HCT116 (cell line): ENCODE measurements at regions not wholly inside any gene's neighbourhood (a gene's known extent, or its start where the extent isn't known, plus 50 kb on each side); places are given as distances from the start of the nearest gene placed in this dataset.

Source experiments
- ATAC-seq: fragments of 200-7000 bp; cut with Tn5 transposase; 2 replicates; pipeline ENCODE4 v1.9.1; 2020; ENCODE audit warnings: mild to moderate bottlenecking, moderate library complexity
- BruUV-seq: library from RNA; stranded (reverse); fragments of 400-500 nt; replicated peaks from 2 replicates; lab custom pipeline; 2021; lab: Mats Ljungman, UMichigan
- CTCF ChIA-PET: fragments of 300-600 bp; sonication (Branson Sonifier 250); formaldehyde crosslinking; loops from one replicate; lab custom pipeline; 2021; ENCODE audit warnings: antibody characterized with exemption; lab: Charles Lee
- POLR2A ChIA-PET: fragments of 300-600, 350-600 bp; sonication (Branson Sonifier 250); formaldehyde crosslinking; loops from one replicate; lab custom pipeline; 2021; ENCODE audit warnings: antibody characterized with exemption; lab: Charles Lee
- RAD21 ChIA-PET, 2 experiments: fragments of 300-600 bp; sonication (Branson Sonifier 250); formaldehyde crosslinking; loops; one replicate each; lab custom pipeline; 2023; ENCODE audit warnings: low total read pairs in 2 of 2; ENCODE audit not compliant: uncharacterized antibody in 2 of 2, unreplicated experiment in 2 of 2, low non-redundant PET in 1 of 2; lab: Charles Lee
- DNase-seq: peaks from one replicate; pipeline ENCODE4 v3.0.0-alpha.2; 2010; ENCODE audit warnings: low read depth, low spot score
- H2AFZ ChIP-seq: fragments of 200-600 bp; shearing (Covaris generic), sonication (generic); 2 replicates; pipeline ENCODE4 v1.6.1; 2017; ENCODE audit warnings: low read depth, mixed run types, mixed read lengths, antibody characterized with exemption, low read length; ENCODE audit not compliant: poor library complexity, severe bottlenecking
- H3K27ac ChIP-seq: 2 replicates; pipeline ENCODE4 v1.5.1; 2012; ENCODE audit warnings: low read depth, low read length
- H3K27me3 ChIP-seq: fragments of 200-600 bp; sonication (generic); 2 replicates; pipeline ENCODE4 v1.6.1; 2016; ENCODE audit warnings: mixed run types, low read length, mixed read lengths; ENCODE audit not compliant: insufficient read depth
- H3K36me3 ChIP-seq, 2 experiments: fragments of 200-500 bp in 1 of 2; fragments of 200-600 bp in 1 of 2; sonication (Bioruptor generic) in 1 of 2; sonication (generic) in 1 of 2; 2 replicates each; pipeline versions ENCODE4 v1.5.1 to v1.6.1; 2014 to 2016; ENCODE audit warnings: low read length in 2 of 2, inconsistent platforms in 1 of 2, mixed read lengths in 1 of 2, mixed run types in 1 of 2; ENCODE audit not compliant: insufficient read depth in 2 of 2, control insufficient read depth in 1 of 2
- H3K4me1 ChIP-seq, 2 experiments: fragments of 200-600 bp in 1 of 2; sonication (generic) in 1 of 2; 2 replicates each; pipeline versions ENCODE4 v1.5.1 to v1.6.1; 2012 to 2017; ENCODE audit warnings: low read length in 2 of 2, inconsistent platforms in 1 of 2, mild to moderate bottlenecking in 1 of 2, mixed read lengths in 1 of 2, mixed run types in 1 of 2, moderate library complexity in 1 of 2; ENCODE audit not compliant: insufficient read depth in 2 of 2, control insufficient read depth in 1 of 2
- H3K4me2 ChIP-seq: fragments of 200-600 bp; sonication (generic); 2 replicates; pipeline ENCODE4 v1.6.1; 2017; ENCODE audit warnings: mixed run types, low read length, mixed read lengths
- H3K4me3 ChIP-seq, 2 experiments: fragments of 200-600 bp in 1 of 2; sonication (generic) in 1 of 2; replicated peaks in 1 of 2; 2 replicates each; pipeline ENCODE4 v1.5.1; 2011 to 2016; ENCODE audit warnings: low read length in 2 of 2, control low read depth in 1 of 2, low read depth in 1 of 2, mild to moderate bottlenecking in 1 of 2, mixed read lengths in 1 of 2, mixed run types in 1 of 2
- H3K79me2 ChIP-seq: fragments of 200-600 bp; sonication (generic); 2 replicates; pipeline ENCODE4 v1.6.1; 2017; ENCODE audit warnings: mild to moderate bottlenecking, mixed run types, low read length, moderate library complexity, mixed read lengths; ENCODE audit not compliant: insufficient read depth
- H3K9ac ChIP-seq: fragments of 200-600 bp; sonication (generic); 2 replicates; pipeline ENCODE4 v1.6.1; 2016; ENCODE audit warnings: low read length, mixed read lengths
- H3K9me2 ChIP-seq: fragments of 200-600 bp; sonication (generic), shearing (Covaris generic); 2 replicates; pipeline ENCODE4 v1.6.1; 2017; ENCODE audit warnings: mixed run types, mild to moderate bottlenecking, moderate library complexity; ENCODE audit not compliant: insufficient read depth
- H3K9me3 ChIP-seq, 2 experiments: fragments of 200-500 bp in 1 of 2; fragments of 200-600 bp in 1 of 2; sonication (Bioruptor generic) in 1 of 2; sonication (generic) in 1 of 2; 2 replicates each; pipeline ENCODE4 v1.6.1; 2014 to 2017; ENCODE audit warnings: low read length in 2 of 2, mixed read lengths in 2 of 2, inconsistent platforms in 1 of 2, low read depth in 1 of 2, mild to moderate bottlenecking in 1 of 2, mixed run types in 1 of 2, moderate library complexity in 1 of 2; ENCODE audit not compliant: control insufficient read depth in 1 of 2, insufficient read depth in 1 of 2
- H4K20me1 ChIP-seq: fragments of 200-600 bp; sonication (generic), shearing (Covaris generic); 2 replicates; pipeline ENCODE4 v1.6.1; 2017; ENCODE audit warnings: mixed run types, mild to moderate bottlenecking, moderate library complexity; ENCODE audit not compliant: insufficient read depth
- CBX3 ChIP-seq: IDR thresholded peaks from 2 replicates; pipeline ENCODE4 v1.6.1; 2012; ENCODE audit warnings: low read depth
- EGR1 ChIP-seq: IDR thresholded peaks from 2 replicates; pipeline ENCODE4 v1.6.1; 2012; ENCODE audit warnings: low read depth
- ELF1 ChIP-seq: IDR thresholded peaks from 2 replicates; pipeline ENCODE4 v1.6.1; 2012; ENCODE audit warnings: low read depth, borderline replicate concordance
- FOSL1 ChIP-seq: IDR thresholded peaks from 2 replicates; pipeline ENCODE4 v1.6.1; 2012; ENCODE audit warnings: low read depth
- JUND ChIP-seq: IDR thresholded peaks from 2 replicates; pipeline ENCODE4 v1.6.1; 2012
- POLR2AphosphoS5 ChIP-seq: IDR thresholded peaks from 2 replicates; pipeline ENCODE4 v1.6.1; 2011; ENCODE audit warnings: mild to moderate bottlenecking, low read depth, low read length, moderate library complexity
- SIN3A ChIP-seq: IDR thresholded peaks from 2 replicates; pipeline ENCODE4 v1.6.1; 2012; ENCODE audit warnings: low read depth
- SP1 ChIP-seq: IDR thresholded peaks from 2 replicates; pipeline ENCODE4 v1.6.1; 2012; ENCODE audit warnings: low read depth
- SRF ChIP-seq: IDR thresholded peaks from 2 replicates; pipeline ENCODE4 v1.6.1; 2012; ENCODE audit warnings: low read depth
- TCF7L2 ChIP-seq: IDR thresholded peaks from 2 replicates; pipeline ENCODE4 v1.7.0; 2011; ENCODE audit warnings: borderline replicate concordance, inconsistent platforms; ENCODE audit not compliant: insufficient read depth, insufficient read length; ENCODE audit errors: extremely low read depth
- ZFX ChIP-seq: fragments of 450-650 bp; IDR thresholded peaks from 2 replicates; pipeline ENCODE4 v1.6.1; 2017
- intact Hi-C: fragments of 100-400 bp; cut with micrococcal nuclease; formaldehyde crosslinking; loops from 2 replicates; pipeline ENCODE4 v1.10.0; 2022
- TF ChIP-seq, protein P1 (sequence below): IDR thresholded peaks from 2 replicates; pipeline ENCODE4 v1.6.1; 2011; ENCODE audit warnings: mild to moderate bottlenecking, low read length, moderate library complexity; ENCODE audit not compliant: insufficient replicate concordance; ENCODE audit errors: extremely low read depth
- TF ChIP-seq, protein P2 (sequence below): IDR thresholded peaks from 2 replicates; pipeline ENCODE4 v1.6.1; 2012
- TF ChIP-seq, protein P3 (sequence below): IDR thresholded peaks from 2 replicates; pipeline ENCODE4 v1.6.1; 2012; ENCODE audit warnings: low read depth
- TF ChIP-seq, protein P4 (sequence below): IDR thresholded peaks from 2 replicates; pipeline ENCODE4 v1.6.1; 2012

DNA sequence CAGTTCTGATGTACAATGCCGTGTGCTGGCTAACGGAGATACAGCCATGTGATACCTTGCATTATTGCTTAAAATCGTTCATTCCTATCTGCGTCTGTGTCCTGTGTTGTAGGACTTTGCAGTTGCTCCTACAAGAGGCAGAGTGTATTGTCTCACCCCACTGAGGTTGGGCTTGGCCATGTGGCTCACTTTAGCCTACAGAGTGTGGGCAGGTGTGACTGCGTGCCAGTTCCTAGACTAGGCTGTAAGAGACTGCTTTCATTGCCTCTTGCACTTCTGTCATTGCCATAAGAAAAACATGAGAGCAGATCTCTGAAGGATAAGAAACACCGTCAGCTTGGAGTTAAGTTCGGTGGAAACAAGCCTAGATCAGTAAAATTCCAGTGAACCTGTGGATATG lies 197.7 kb upstream of the CRY1 start (continued):
- TF ChIP-seq, protein P1, sequence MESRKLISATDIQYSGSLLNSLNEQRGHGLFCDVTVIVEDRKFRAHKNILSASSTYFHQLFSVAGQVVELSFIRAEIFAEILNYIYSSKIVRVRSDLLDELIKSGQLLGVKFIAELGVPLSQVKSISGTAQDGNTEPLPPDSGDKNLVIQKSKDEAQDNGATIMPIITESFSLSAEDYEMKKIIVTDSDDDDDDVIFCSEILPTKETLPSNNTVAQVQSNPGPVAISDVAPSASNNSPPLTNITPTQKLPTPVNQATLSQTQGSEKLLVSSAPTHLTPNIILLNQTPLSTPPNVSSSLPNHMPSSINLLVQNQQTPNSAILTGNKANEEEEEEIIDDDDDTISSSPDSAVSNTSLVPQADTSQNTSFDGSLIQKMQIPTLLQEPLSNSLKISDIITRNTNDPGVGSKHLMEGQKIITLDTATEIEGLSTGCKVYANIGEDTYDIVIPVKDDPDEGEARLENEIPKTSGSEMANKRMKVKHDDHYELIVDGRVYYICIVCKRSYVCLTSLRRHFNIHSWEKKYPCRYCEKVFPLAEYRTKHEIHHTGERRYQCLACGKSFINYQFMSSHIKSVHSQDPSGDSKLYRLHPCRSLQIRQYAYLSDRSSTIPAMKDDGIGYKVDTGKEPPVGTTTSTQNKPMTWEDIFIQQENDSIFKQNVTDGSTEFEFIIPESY = no peak

DNA sequence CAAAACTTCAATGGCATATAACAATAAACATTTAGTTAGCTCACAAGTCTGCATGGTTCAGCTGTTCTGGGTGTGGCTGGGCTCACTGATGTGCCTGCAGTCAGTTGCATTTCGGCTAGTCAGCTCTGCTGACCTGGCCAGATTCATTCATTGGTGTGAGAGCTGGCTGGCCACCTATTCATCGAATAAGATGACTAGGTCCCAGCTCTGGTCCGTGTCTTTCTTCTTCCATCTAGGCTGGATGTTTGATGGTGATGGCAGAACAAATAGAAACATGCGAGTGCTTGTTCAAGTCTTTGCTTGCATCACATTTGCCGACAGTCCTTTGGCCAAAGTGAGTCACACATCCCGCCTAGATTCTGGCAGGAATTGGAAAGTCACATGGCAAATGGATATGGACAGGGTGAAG lies 203.3 kb upstream of the CRY1 start:
- H3K27ac ChIP-seq = no peak overlapping the region

More for the DNA sequence above, 203.3 kb upstream of the CRY1 start:
- ATAC-seq (no peak), DNase-seq (no peak)
- BruUV-seq = no TSS peak
- no peaks in the 10 kb centered on the region for H3K27me3 ChIP-seq
- peaks cover 0 to 17% of the 10 kb centered on the region in 2 experiments; a peak in 2 of 4 replicates for H3K4me1 ChIP-seq
- ChIA-PET RAD21 (no interaction called here), POLR2A (no interaction called here), CTCF (interaction anchor here (0.7 kb wide), 1 partner anchor 163 kb away, joined by 3 read pairs; no protein-coding TSS in a partner anchor)
- intact Hi-C loops = no loop called here
- no peak overlapping the region for H3K4me3 ChIP-seq
- no peaks in the 10 kb centered on the region for H4K20me1 ChIP-seq
- no peaks in the 10 kb centered on the region for H3K9me2 ChIP-seq
- TF ChIP-seq ZFX (no peak), POLR2AphosphoS5 (no peak), FOSL1 (no peak), TCF7L2 (no peak), CBX3 (no peak), JUND (no peak), EGR1 (no peak), SIN3A (no peak), SRF (no peak), SP1 (no peak), ELF1 (no peak)
- TF ChIP-seq, protein P2, sequence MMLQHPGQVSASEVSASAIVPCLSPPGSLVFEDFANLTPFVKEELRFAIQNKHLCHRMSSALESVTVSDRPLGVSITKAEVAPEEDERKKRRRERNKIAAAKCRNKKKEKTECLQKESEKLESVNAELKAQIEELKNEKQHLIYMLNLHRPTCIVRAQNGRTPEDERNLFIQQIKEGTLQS = no peak
- TF ChIP-seq, protein P3, sequence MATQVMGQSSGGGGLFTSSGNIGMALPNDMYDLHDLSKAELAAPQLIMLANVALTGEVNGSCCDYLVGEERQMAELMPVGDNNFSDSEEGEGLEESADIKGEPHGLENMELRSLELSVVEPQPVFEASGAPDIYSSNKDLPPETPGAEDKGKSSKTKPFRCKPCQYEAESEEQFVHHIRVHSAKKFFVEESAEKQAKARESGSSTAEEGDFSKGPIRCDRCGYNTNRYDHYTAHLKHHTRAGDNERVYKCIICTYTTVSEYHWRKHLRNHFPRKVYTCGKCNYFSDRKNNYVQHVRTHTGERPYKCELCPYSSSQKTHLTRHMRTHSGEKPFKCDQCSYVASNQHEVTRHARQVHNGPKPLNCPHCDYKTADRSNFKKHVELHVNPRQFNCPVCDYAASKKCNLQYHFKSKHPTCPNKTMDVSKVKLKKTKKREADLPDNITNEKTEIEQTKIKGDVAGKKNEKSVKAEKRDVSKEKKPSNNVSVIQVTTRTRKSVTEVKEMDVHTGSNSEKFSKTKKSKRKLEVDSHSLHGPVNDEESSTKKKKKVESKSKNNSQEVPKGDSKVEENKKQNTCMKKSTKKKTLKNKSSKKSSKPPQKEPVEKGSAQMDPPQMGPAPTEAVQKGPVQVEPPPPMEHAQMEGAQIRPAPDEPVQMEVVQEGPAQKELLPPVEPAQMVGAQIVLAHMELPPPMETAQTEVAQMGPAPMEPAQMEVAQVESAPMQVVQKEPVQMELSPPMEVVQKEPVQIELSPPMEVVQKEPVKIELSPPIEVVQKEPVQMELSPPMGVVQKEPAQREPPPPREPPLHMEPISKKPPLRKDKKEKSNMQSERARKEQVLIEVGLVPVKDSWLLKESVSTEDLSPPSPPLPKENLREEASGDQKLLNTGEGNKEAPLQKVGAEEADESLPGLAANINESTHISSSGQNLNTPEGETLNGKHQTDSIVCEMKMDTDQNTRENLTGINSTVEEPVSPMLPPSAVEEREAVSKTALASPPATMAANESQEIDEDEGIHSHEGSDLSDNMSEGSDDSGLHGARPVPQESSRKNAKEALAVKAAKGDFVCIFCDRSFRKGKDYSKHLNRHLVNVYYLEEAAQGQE = no peak
- TF ChIP-seq, protein P4, sequence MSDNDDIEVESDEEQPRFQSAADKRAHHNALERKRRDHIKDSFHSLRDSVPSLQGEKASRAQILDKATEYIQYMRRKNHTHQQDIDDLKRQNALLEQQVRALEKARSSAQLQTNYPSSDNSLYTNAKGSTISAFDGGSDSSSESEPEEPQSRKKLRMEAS = no peak
- no peaks in the 10 kb centered on the region for H3K36me3 ChIP-seq
- H3K4me2 ChIP-seq = 0 out of 2 replicates have a peak overlapping the region, but pooled peaks have one; percentile 7
- no peak overlapping the region for H3K9ac ChIP-seq
- H3K9me3 ChIP-seq = no peaks in the 10 kb centered on the region
- no peak overlapping the region for H2AFZ ChIP-seq
- no peaks in the 10 kb centered on the region for H3K79me2 ChIP-seq
